Stimulated activated CD4-positive, alpha-beta T cell treated with anti-CD3 and anti-CD28 coated beads, TNF-alpha, amount 100 ng/mL, for 1 hour (primary cell): ENCODE measurements at regions not wholly inside any gene's neighbourhood (a gene's known extent, or its start where the extent isn't known, plus 50 kb on each side); places are given as distances from the start of the nearest gene placed in this dataset.

Source experiments
- DNase-seq, 3 donors: peaks; one replicate each; pipeline ENCODE4 v3.0.0-alpha.2; 2020; ENCODE audit warnings: low read depth in 3 of 3, low spot score in 1 of 3

- DNase-seq = no peak
Observed at GRCh38 chr15:97146929-97147870, 813.3 kb upstream of the ARRDC4 start.

- no peak for DNase-seq
Observed at GRCh38 chr15:97153356-97153965, 807.0 kb upstream of the ARRDC4 start.

GRCh38 chr15:97156739-97157265, 803.7 kb upstream of the ARRDC4 start:
- DNase-seq = no peak

- DNase-seq = no peak
Observed at GRCh38 chr15:97162805-97163495, 797.6 kb upstream of the ARRDC4 start.

- DNase-seq = no peak
Observed at GRCh38 chr15:97165205-97165604, 795.3 kb upstream of the ARRDC4 start.

- no peak for DNase-seq
Observed at GRCh38 chr15:97168704-97169475, 791.6 kb upstream of the ARRDC4 start.

DNA sequence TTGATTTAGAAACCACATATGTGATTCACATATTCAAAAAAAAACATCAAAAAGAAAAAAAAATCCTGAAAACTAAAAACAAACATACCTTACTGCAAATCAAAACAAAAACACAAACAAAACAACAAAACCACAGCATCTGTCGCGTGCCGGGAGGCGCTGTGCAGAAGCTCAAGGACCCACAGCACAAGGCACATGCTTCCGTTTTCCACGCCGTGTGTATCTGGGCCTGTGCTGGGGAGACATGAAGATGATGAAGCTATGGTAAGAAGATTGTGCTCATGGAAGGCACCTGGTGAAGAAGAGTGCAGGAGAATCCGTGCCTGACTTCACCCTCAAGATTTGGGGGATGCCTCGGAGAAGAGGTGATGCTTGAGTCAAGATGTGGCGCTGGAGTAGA, 788.9 kb upstream of the ARRDC4 start:
- DNase-seq = no peak

- DNase-seq = no peak
Observed at GRCh38 chr15:97174886-97175540, 785.5 kb upstream of the ARRDC4 start.

- DNase-seq = no peak
Observed at GRCh38 chr15:97177151-97177577, 783.3 kb upstream of the ARRDC4 start.

DNA sequence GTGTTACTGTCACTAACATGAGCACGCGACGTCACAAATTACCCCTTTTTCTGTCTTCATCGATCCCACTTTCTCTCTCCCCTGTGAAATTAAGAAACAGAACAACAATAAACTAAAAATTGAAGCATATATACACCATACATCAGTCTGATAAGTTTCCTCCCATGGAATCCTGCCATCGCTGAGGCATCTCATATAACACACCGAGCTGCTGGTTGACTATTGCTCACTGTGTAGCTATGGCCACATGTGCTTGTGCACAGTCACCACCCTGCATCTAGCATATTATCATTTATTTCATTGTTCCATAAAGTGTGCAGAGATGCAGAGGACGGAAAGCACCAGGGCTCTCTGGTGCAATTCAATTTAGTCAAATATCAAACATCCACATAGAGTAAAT, 777.9 kb upstream of the ARRDC4 start:
- no peak for DNase-seq

GRCh38 chr15:97189162-97189780, 771.2 kb upstream of the ARRDC4 start:
- DNase-seq = no peak

DNA sequence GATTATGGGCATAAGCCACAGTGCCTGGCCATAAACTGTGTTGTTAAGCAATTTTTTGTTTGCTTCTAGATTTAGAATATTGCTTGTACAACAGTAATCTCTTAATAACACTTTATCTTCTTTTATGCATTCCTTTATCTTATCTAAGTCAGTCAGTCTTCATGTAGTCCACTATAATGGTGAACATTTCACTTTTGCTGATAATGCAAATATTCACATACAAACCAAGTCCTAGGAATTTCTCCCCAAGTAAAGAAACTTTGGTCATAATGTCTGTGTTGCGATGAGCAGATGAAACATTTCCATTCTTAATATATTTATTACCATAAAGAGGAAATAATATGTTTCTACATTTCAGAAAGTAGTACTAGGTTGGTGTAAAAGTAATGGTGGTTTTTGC, 765.8 kb upstream of the ARRDC4 start:
- DNase-seq = no peak

DNA sequence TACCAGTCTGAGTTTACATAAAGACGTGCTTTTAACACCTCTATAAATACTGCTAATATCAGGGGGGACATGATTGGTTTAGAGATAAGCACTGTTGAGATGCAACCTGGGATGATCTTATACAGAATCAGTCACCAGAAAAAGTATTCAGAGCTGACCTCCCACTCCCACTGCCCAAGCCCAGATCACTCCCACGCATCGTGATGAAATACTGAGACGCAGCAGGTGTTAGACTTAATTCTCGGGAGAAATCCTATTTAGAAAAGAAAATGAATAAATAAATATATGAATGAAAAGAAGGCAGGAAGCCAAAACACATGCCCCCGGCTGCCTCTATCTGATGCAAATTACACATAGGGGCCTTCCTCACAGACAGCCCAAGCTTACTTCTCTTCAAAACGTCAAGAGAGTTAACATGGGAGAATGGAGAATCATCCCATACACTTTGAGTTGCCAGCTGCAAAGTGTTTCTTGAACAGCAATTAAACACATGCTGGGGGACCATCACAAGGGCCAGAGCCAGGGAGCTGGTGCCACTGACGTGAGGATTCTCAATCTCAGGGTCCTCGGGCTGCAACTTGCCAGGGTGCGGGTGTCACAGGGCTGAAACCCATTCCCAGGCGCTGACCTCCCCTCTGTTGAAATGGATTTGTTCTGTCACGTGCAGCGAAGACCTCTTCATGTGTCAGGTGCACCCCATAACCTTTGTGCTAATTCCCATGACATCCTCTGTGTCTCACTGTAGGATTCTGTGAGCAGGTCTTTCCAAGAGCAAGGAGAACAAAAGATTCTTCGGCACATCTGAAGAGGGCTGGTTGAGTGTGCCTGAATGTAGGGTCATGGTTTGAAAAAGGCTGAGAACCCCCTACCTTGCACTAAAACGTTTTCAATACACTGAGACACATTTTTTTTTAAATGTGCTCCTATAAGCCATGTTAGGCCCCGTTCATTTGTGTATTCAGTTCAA, 764.2 kb upstream of the ARRDC4 start:
- DNase-seq = no peak

GRCh38 chr15:97199393-97200051, 761.0 kb upstream of the ARRDC4 start:
- DNase-seq = no peak

GRCh38 chr15:97200161-97200560, 760.3 kb upstream of the ARRDC4 start:
- no peak for DNase-seq

DNA sequence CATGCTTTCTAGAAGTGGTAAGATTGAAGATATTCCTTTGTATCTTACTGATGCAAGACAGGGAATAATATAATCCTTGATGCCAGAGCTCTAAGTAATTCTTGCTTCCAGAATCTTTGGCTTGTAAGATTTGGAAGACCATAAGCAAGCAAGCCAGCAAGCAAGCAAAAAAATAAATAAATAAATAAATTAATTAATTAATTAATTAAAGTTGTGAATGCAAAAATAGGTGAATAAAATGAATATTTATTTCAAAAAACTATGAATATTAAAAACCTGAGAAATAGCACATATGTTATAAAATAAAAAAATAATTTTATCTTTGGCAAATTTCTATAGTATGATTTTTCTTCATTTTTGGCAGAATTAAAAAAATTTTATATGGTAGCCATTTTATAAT, 750.2 kb upstream of the ARRDC4 start:
- no peak for DNase-seq

DNA sequence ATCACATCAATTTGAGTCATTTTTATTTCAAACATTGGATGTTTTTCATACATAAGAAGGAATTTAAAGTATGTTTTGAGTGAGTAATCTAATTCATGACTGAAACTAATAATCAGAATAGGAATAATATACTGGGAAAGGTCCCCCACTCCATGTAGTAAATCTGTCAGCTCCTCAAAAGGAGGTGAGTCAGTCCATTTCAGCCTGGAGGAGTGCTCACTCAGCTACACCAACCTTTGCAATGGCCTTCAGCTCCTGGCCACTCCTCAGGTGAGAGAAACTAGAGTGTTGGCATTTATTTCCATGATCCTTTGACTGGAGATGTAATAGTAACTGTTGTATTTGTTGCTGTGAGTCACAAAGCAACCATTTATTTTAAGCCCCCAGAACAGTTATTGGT, 744.9 kb upstream of the ARRDC4 start:
- DNase-seq = no peak

- no peak for DNase-seq
Observed at GRCh38 chr15:97224191-97224641, 736.3 kb upstream of the ARRDC4 start.
